Astrocyte (in vitro differentiated cells and primary cell): ENCODE measurements at regions not wholly inside any gene's neighbourhood (a gene's known extent, or its start where the extent isn't known, plus 50 kb on each side); places are given as distances from the start of the nearest gene placed in this dataset.

Experiments
- DNase-seq: peaks from one replicate; pipeline ENCODE4 v3.0.0-alpha.2; 2010; ENCODE audit warnings: low read depth
- FAIRE-seq: peaks from 2 replicates; lab custom pipeline; 2011; peaks lifted over from hg19 to GRCh38; lab: Jason Lieb, UNC
- H2AFZ ChIP-seq: 2 replicates; pipeline ENCODE4 v1.6.0; 2012; ENCODE audit warnings: low read depth, low read length, inconsistent platforms
- H3K27ac ChIP-seq: 2 replicates; pipeline ENCODE4 v1.5.1; 2011; ENCODE audit warnings: low read depth, low read length, inconsistent platforms
- H3K27me3 ChIP-seq: 2 replicates; pipeline ENCODE4 v1.6.0; 2011; ENCODE audit warnings: low read length, inconsistent platforms; ENCODE audit not compliant: insufficient read depth
- H3K36me3 ChIP-seq: 2 replicates; pipeline ENCODE4 v1.5.1; 2011; ENCODE audit warnings: low read length, inconsistent platforms; ENCODE audit not compliant: insufficient read depth
- H3K4me1 ChIP-seq: 2 replicates; pipeline ENCODE4 v1.5.1; 2011; ENCODE audit warnings: low read length, inconsistent platforms; ENCODE audit not compliant: insufficient read depth
- H3K4me2 ChIP-seq: 2 replicates; pipeline ENCODE4 v1.6.0; 2012; ENCODE audit warnings: low read length, inconsistent platforms
- H3K4me3 ChIP-seq: 2 replicates; pipeline ENCODE4 v1.5.1; 2011; ENCODE audit warnings: low read depth, mild to moderate bottlenecking, low read length, inconsistent platforms; ENCODE audit not compliant: insufficient read depth
- H3K79me2 ChIP-seq: 2 replicates; pipeline ENCODE4 v1.6.0; 2012; ENCODE audit warnings: mild to moderate bottlenecking, low read length, inconsistent platforms; ENCODE audit not compliant: insufficient read depth
- H3K9ac ChIP-seq: 2 replicates; pipeline ENCODE4 v1.6.0; 2012; ENCODE audit warnings: mild to moderate bottlenecking, low read length, inconsistent platforms
- H3K9me3 ChIP-seq: 2 replicates; pipeline ENCODE4 v1.5.1; 2012; ENCODE audit warnings: low read depth, mild to moderate bottlenecking, low read length, inconsistent platforms; ENCODE audit not compliant: insufficient read depth
- H4K20me1 ChIP-seq: 2 replicates; pipeline ENCODE4 v1.6.0; 2012; ENCODE audit warnings: low read length, inconsistent platforms; ENCODE audit not compliant: insufficient read depth
- H3K27ac Mint-ChIP-seq: one replicate; pipeline ENCODE4 v1.8.0; 2021; ENCODE audit warnings: mild to moderate bottlenecking, mixed read lengths; ENCODE audit not compliant: unreplicated experiment
- H3K27me3 Mint-ChIP-seq: one replicate; pipeline ENCODE4 v1.8.0; 2021; ENCODE audit warnings: low read depth, mixed read lengths; ENCODE audit not compliant: unreplicated experiment
- H3K36me3 Mint-ChIP-seq: one replicate; pipeline ENCODE4 v1.8.0; 2021; ENCODE audit warnings: low read depth, mixed read lengths; ENCODE audit not compliant: unreplicated experiment
- H3K4me1 Mint-ChIP-seq: one replicate; pipeline ENCODE4 v1.8.0; 2021; ENCODE audit warnings: low read depth, mixed read lengths; ENCODE audit not compliant: unreplicated experiment
- H3K4me3 Mint-ChIP-seq: one replicate; pipeline ENCODE4 v1.8.0; 2021; ENCODE audit warnings: mild to moderate bottlenecking, moderate library complexity, mixed read lengths; ENCODE audit not compliant: unreplicated experiment
- H3K9me3 Mint-ChIP-seq: one replicate; pipeline ENCODE4 v1.8.0; 2021; ENCODE audit warnings: mild to moderate bottlenecking, mixed read lengths; ENCODE audit not compliant: unreplicated experiment
- EZH2 ChIP-seq: IDR thresholded peaks from 2 replicates; pipeline ENCODE4 v1.6.1; 2012; ENCODE audit warnings: mild to moderate bottlenecking, low read length, inconsistent platforms; ENCODE audit not compliant: insufficient read depth
- TF ChIP-seq, protein P1 (sequence below): IDR thresholded peaks from 2 replicates; pipeline ENCODE4 v1.5.1; 2011; ENCODE audit warnings: low read depth, mild to moderate bottlenecking, inconsistent platforms, low read length, moderate library complexity; ENCODE audit not compliant: insufficient read depth

DNA sequence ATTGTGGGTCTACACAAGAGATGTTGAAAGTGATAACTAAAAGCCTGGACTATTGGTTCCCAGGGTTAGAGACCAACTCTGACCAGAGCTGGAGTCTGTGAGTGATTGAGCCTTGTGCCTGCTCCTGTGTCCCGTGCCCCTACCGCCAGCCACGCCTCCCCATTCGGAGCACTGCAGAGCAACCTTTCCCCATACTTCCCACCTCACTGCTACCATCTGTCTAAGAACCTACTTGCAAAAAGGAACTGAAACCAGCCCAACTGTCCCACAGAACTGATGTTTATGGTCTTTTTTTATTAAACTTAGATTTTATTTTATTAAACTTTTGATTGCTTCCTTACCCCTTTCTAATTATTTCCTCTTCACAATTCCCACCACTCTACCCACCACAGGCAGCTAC lies 300.3 kb upstream of the MGAT5 start:
- TF ChIP-seq EZH2: no peak
- TF ChIP-seq, protein P1, sequence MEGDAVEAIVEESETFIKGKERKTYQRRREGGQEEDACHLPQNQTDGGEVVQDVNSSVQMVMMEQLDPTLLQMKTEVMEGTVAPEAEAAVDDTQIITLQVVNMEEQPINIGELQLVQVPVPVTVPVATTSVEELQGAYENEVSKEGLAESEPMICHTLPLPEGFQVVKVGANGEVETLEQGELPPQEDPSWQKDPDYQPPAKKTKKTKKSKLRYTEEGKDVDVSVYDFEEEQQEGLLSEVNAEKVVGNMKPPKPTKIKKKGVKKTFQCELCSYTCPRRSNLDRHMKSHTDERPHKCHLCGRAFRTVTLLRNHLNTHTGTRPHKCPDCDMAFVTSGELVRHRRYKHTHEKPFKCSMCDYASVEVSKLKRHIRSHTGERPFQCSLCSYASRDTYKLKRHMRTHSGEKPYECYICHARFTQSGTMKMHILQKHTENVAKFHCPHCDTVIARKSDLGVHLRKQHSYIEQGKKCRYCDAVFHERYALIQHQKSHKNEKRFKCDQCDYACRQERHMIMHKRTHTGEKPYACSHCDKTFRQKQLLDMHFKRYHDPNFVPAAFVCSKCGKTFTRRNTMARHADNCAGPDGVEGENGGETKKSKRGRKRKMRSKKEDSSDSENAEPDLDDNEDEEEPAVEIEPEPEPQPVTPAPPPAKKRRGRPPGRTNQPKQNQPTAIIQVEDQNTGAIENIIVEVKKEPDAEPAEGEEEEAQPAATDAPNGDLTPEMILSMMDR: no peak
- H3K36me3 ChIP-seq: no peaks in the 10 kb centered on the region
- no peaks in the 10 kb centered on the region for H3K4me1 ChIP-seq
- no peaks in the 10 kb centered on the region for H3K36me3 Mint-ChIP-seq
- no peaks in the 10 kb centered on the region for H3K27me3 ChIP-seq
- H3K4me2 ChIP-seq: no peak overlapping the region
- peaks cover 4% of the 10 kb centered on the region for H3K9me3 Mint-ChIP-seq
- FAIRE-seq (no peak), DNase-seq (no peak)
- H3K79me2 ChIP-seq: no peaks in the 10 kb centered on the region
- H3K27ac Mint-ChIP-seq: no peak overlapping the region
- H3K4me3 Mint-ChIP-seq: no peak overlapping the region
- no peak overlapping the region for H3K27ac ChIP-seq
- no peaks in the 10 kb centered on the region for H4K20me1 ChIP-seq
- H3K4me3 ChIP-seq: no peak overlapping the region
- peaks cover 11% of the 10 kb centered on the region for H3K27me3 Mint-ChIP-seq
- H3K9me3 ChIP-seq: no peaks in the 10 kb centered on the region
- no peak overlapping the region for H2AFZ ChIP-seq
- H3K9ac ChIP-seq: no peak overlapping the region
- peaks cover 8% of the 10 kb centered on the region for H3K4me1 Mint-ChIP-seq

DNA sequence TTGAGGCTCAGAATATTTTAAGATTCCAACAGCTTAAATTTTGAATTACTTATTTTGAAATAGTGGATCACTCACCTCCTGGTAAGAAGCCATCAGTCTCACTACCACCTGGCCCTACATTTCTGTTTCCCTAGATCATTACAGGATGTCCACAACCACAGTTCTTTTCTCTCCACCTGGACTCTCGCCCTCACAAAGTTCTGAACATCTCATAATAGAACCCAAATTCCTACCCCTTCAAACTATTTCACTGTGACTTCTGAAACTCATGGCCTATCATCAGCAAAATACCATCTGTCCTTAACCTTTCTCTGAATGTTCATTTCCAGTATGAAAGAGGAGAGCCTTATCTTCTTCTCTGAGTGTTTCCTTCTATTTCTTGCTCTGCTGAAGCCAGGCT lies 299.2 kb upstream of the MGAT5 start:
- no peaks in the 10 kb centered on the region for H3K79me2 ChIP-seq
- no peaks in the 10 kb centered on the region for H3K9me3 ChIP-seq
- H3K4me1 ChIP-seq: no peaks in the 10 kb centered on the region
- H3K4me2 ChIP-seq: no peak overlapping the region
- H4K20me1 ChIP-seq: no peaks in the 10 kb centered on the region
- H3K27me3 Mint-ChIP-seq: peaks cover 8% of the 10 kb centered on the region
- no peak overlapping the region for H3K4me3 ChIP-seq
- peaks cover 8% of the 10 kb centered on the region for H3K4me1 Mint-ChIP-seq
- no peaks in the 10 kb centered on the region for H3K36me3 Mint-ChIP-seq
- H3K27ac ChIP-seq: no peak overlapping the region
- H3K36me3 ChIP-seq: no peaks in the 10 kb centered on the region
- no peak overlapping the region for H3K27ac Mint-ChIP-seq
- no peak for DNase-seq
- FAIRE-seq: no peak
- TF ChIP-seq, protein P1: no peak
- TF ChIP-seq EZH2: no peak
- no peak overlapping the region for H3K9ac ChIP-seq
- H3K27me3 ChIP-seq: no peaks in the 10 kb centered on the region
- no peak overlapping the region for H3K4me3 Mint-ChIP-seq
- peaks cover 4% of the 10 kb centered on the region for H3K9me3 Mint-ChIP-seq
- no peak overlapping the region for H2AFZ ChIP-seq

DNA sequence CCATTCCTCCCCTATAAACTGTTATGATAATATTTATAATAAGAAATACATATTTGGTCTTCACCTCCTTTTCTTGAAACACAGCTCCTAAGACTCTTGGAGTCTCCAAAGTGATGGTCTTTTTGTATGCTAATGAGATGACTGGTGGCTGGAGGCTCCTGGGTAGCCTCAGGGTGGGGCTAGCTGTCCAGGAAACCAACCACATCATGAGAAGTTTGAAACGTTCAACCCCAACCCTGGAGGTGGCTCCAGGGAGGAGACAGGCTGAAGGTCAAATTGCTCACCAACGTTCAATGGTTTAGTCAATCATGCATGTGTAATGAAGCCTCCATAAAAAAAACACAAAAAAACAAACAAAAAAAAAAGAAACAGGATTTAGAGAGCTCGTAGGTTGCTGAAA lies 298.7 kb upstream of the MGAT5 start:
- Mint-ChIP-seq H3K4me3 (no peak overlapping the region), H3K4me1 (peaks cover 8% of the 10 kb centered on the region)
- no peaks in the 10 kb centered on the region for H4K20me1 ChIP-seq

More for the DNA sequence above, 298.7 kb upstream of the MGAT5 start:
- H3K4me2 ChIP-seq: no peak overlapping the region
- no peak for FAIRE-seq
- H3K9ac ChIP-seq: no peak overlapping the region
- H3K4me3 ChIP-seq: no peak overlapping the region
- H2AFZ ChIP-seq: no peak overlapping the region
- peaks cover 8% of the 10 kb centered on the region for H3K27me3 Mint-ChIP-seq
- H3K36me3 ChIP-seq: no peaks in the 10 kb centered on the region
- H3K4me1 ChIP-seq: no peaks in the 10 kb centered on the region
- no peak overlapping the region for H3K27ac Mint-ChIP-seq
- H3K9me3 Mint-ChIP-seq: peaks cover 4% of the 10 kb centered on the region
- no peaks in the 10 kb centered on the region for H3K79me2 ChIP-seq
- no peak overlapping the region for H3K27ac ChIP-seq
- H3K9me3 ChIP-seq: no peaks in the 10 kb centered on the region
- no peak for DNase-seq
- H3K36me3 Mint-ChIP-seq: no peaks in the 10 kb centered on the region
- no peaks in the 10 kb centered on the region for H3K27me3 ChIP-seq
- TF ChIP-seq, protein P1: no peak
- no peak for TF ChIP-seq EZH2
